Activated CD4-positive, alpha-beta T cell treated with anti-CD3 and anti-CD28 coated beads, Interleukin-2, amount 50 U/mL, for 16 hours (primary cell): ENCODE measurements at regions not wholly inside any gene's neighbourhood (a gene's known extent, or its start where the extent isn't known, plus 50 kb on each side); places are given as distances from the start of the nearest gene placed in this dataset.
"Not testable (repeated sequence)": the region's sequence is repeated elsewhere in the genome, so short reads cannot be mapped to it uniquely, and the experiment has no call there.

Source experiments
- DNase-seq: peaks from one replicate; pipeline ENCODE4 v3.0.0-alpha.2; 2020

- no peak for DNase-seq
These were observed 129.8 kb downstream of the CD164 start for GRCh38 chr6:109252261-109253041.

- no peak for DNase-seq
These were observed 130.4 kb downstream of the CD164 start for GRCh38 chr6:109251839-109252238.

- not testable (repeated sequence) for DNase-seq
These were observed 131.6 kb downstream of the CD164 start for GRCh38 chr6:109250544-109251156.

- no peak for DNase-seq
These were observed 138.1 kb downstream of the CD164 start for GRCh38 chr6:109243863-109244825.

GRCh38 chr6:109242925-109243324 is 139.3 kb downstream of the CD164 start:
- DNase-seq: no peak

GRCh38 chr6:109242029-109242428 is 140.2 kb downstream of the CD164 start:
- DNase-seq: no peak

- DNase-seq: no peak
These were observed 141.1 kb downstream of the CD164 start for GRCh38 chr6:109241199-109241598.

GRCh38 chr6:109240370-109241084 is 141.7 kb downstream of the CD164 start:
- DNase-seq: no peak

GRCh38 chr6:109239651-109240321 is 142.5 kb downstream of the CD164 start:
- DNase-seq: no peak

GRCh38 chr6:109239160-109239559 is 143.1 kb downstream of the CD164 start:
- no peak for DNase-seq

- DNase-seq: no peak
These were observed 143.1 kb downstream of the CEP57L1 start for GRCh38 chr6:109238396-109238795.

- no peak for DNase-seq
These were observed 142.7 kb downstream of the CEP57L1 start for GRCh38 chr6:109237986-109238329.

- peak; percentile 10 for DNase-seq
These were observed 142.0 kb downstream of the CEP57L1 start for GRCh38 chr6:109237077-109237985.

- peak; percentile 9 for DNase-seq
These were observed 141.1 kb downstream of the CEP57L1 start for GRCh38 chr6:109236115-109237076.

GRCh38 chr6:109235481-109236038 is 140.3 kb downstream of the CEP57L1 start:
- no peak for DNase-seq

GRCh38 chr6:109230453-109230852 is 135.1 kb downstream of the CEP57L1 start:
- DNase-seq: no peak

GRCh38 chr6:109229536-109229935 is 134.2 kb downstream of the CEP57L1 start:
- no peak for DNase-seq

- DNase-seq: no peak
These were observed 132.3 kb downstream of the CEP57L1 start for GRCh38 chr6:109227646-109228045.

GRCh38 chr6:109226353-109226752 is 131.0 kb downstream of the CEP57L1 start:
- no peak for DNase-seq

- no peak for DNase-seq
These were observed 130.6 kb downstream of the CEP57L1 start for GRCh38 chr6:109225946-109226345.
